Body of pancreas (tissue), 4 donors: ENCODE measurements at regions not wholly inside any gene's neighbourhood (a gene's known extent, or its start where the extent isn't known, plus 50 kb on each side); places are given as distances from the start of the nearest gene placed in this dataset.
"Not testable (repeated sequence)": the region's sequence is repeated elsewhere in the genome, so short reads cannot be mapped to it uniquely, and the experiment has no call there.

Experiments
- ATAC-seq: fragments of 150-250 bp; one replicate; pipeline ENCODE4 v1.9.1; 2016
- DNase-seq, 4 donors: peaks; one replicate each; pipeline ENCODE4 v3.0.0-alpha.2; 2019
- H3K27ac ChIP-seq, 4 donors: fragments of 200-600 bp; sonication (generic); 1 replicate in 3 of 4; 2 replicates in 1 of 4; pipeline versions ENCODE4 v1.5.1 to v1.6.1; 2016 to 2019; ENCODE audit warnings: mild to moderate bottlenecking in 1 of 4, mixed read lengths in 1 of 4, moderate library complexity in 1 of 4
- H3K27me3 ChIP-seq, 2 donors: fragments of 200-600 bp; sonication (generic); one replicate each; pipeline ENCODE4 v1.6.0; 2016; ENCODE audit warnings: mild to moderate bottlenecking in 1 of 2
- H3K36me3 ChIP-seq, 2 donors: fragments of 200-600 bp; sonication (generic); replicated peaks in 1 of 2; 2 replicates each; pipeline ENCODE4 v1.5.1; 2016; ENCODE audit warnings: low read depth in 2 of 2; ENCODE audit not compliant: insufficient read depth in 1 of 2
- H3K4me1 ChIP-seq: fragments of 200-600 bp; sonication (generic); one replicate; pipeline ENCODE4 v1.6.0; 2016
- H3K4me3 ChIP-seq, 2 donors: fragments of 200-600 bp; sonication (generic); 1 replicate in 1 of 2; 2 replicates in 1 of 2; pipeline ENCODE4 v1.5.1; 2016 to 2019
- H3K9me3 ChIP-seq, 3 donors: fragments of 200-600 bp; sonication (generic); 1 replicate in 2 of 3; 2 replicates in 1 of 3; pipeline ENCODE4 v1.5.1; 2016
- CTCF ChIP-seq, 7 experiments: fragments of 450-650 bp in 4 of 7; fragments of 200-600 bp in 3 of 7; sonication (generic) in 3 of 7; IDR thresholded peaks; one replicate each; pipeline ENCODE4 v1.5.1; 2016 to 2019; ENCODE audit warnings: antibody characterized with exemption in 7 of 7
- POLR2A ChIP-seq, 3 donors: fragments of 450-650 bp; IDR thresholded peaks; one replicate each; pipeline ENCODE4 v1.6.1; 2016; ENCODE audit warnings: antibody characterized with exemption in 3 of 3, mild to moderate bottlenecking in 2 of 3
- WGBS, 2 donors: methylation state at CpG; one replicate each; pipeline ENCODE4 v1.1.5; 2017; 5-methylcytosine and 5-hydroxymethylcytosine counted together
- intact Hi-C: fragments of 100-400 bp; cut with DNase I; formaldehyde crosslinking; loops from one replicate; pipeline ENCODE4 v1.15.1; 2023

DNA sequence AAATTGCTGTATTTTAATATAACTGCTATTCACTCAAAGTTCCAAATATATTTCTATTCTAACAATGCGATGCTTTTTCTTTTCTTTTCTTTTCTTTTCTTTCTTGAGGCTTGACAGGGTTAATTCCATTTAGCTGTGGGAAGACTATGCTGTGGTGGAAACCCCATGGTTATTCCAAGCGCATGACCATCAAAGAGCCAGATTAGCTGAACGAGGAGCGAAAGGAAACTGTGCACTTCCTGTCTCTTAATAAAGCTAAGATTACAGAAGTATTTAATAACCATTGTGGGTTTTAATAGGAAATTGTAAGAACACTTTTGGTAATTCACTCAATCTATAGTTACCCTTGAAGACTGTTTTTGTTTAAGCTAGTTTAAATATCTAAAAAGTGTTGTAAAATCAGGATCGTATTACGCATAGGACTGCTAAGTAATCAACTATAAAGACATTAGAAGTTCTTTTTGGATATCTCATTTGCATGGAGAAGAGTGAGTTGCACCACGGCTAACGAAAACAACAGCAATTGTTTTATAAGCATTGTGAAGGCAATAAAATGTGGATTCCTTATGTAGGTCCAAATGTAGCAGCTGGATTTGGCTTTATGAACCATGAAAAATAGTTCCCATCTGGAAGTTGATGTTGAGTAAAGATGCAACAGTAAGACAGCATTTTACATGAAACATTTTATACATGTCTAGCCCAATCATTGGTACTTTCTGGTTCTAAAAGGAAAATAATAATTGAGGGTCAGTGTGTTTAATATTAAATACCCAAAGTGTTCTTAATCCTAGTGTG, 105.4 kb downstream of the ZIC1 start:
- TF ChIP-seq POLR2A (IDR thresholded peaks at IDR 0.05) (no peak), CTCF (IDR thresholded peaks at IDR 0.05) (no peak)
- ATAC-seq (no peak), DNase-seq (no peak)
- Histone ChIP-seq H3K9me3 (no peaks in the 10 kb centered on the region), H3K4me3 (no peak overlapping the region), H3K27ac (no peak overlapping the region), H3K36me3 (no peaks in the 10 kb centered on the region), H3K4me1 (no peaks in the 10 kb centered on the region), H3K27me3 (no peaks in the 10 kb centered on the region)
- intact Hi-C loops, result no loop called here
- 66 to 75% methylated on average over 8 of the region's 8 CpGs for WGBS, 2 donors

DNA sequence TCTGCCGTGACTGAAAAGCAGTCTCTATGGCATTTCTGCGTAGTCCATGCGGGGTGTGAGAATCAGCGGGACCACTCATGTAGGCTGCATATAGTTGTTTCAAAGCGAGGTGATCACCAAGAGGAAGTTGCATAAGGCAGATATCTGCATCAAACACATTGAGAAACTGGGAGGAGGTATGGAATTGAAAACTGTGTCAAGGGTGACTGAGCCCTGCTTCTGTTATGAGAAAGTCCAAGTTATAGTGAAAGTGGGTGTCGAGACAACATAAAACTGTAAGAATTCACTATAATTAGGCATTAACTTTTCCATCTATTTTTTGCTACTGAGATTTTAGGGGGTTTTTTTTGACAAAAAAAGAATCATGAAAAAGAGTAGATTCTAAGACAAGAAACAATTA, 109.3 kb downstream of the ZIC1 start:
- Histone ChIP-seq H3K9me3 (no peaks in the 10 kb centered on the region), H3K4me1 (no peaks in the 10 kb centered on the region), H3K27ac (no peak overlapping the region), H3K27me3 (no peaks in the 10 kb centered on the region), H3K36me3 (no peaks in the 10 kb centered on the region), H3K4me3 (no peak overlapping the region)
- no peak for DNase-seq
- TF ChIP-seq CTCF (IDR thresholded peaks at IDR 0.05) (no peak), POLR2A (IDR thresholded peaks at IDR 0.05) (no peak)
- whole genome bisulfite sequencing, 2 donors, result 65 to 83% methylated on average over 6 of the region's 6 CpGs
- ATAC-seq, result no peak
- intact Hi-C loops, result no loop called here

DNA sequence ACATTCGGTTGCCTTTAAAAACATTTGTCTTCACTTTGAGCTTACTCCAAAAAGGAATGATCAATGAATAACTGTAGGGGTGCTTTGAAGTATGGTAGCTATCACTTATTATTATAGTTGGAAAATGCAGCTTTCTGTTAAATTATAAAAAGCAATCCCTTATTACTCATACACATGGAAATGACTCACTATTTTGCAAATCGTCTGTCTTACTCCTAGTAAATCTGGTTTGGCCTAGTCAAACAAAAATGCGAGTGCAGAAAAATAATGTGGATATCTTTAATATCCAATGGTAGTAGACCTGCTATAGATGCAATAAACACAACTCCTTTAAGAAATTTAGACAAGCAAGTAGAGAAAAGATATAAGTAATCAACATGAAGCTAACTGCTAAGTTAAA, 112.5 kb downstream of the ZIC1 start:
- H3K36me3 ChIP-seq, result no peaks in the 10 kb centered on the region
- no peak for ATAC-seq
- DNase-seq, result no peak
- intact Hi-C loops, result no loop called here
- WGBS, 2 donors, result 62 to 71% methylated on average over 3 of the region's 3 CpGs
- H3K4me1 ChIP-seq, result no peaks in the 10 kb centered on the region
- no peaks in the 10 kb centered on the region for H3K27me3 ChIP-seq
- H3K27ac ChIP-seq, result no peak overlapping the region
- H3K9me3 ChIP-seq, result no peaks in the 10 kb centered on the region
- TF ChIP-seq POLR2A (IDR thresholded peaks at IDR 0.05) (no peak), CTCF (IDR thresholded peaks at IDR 0.05) (no peak)
- no peak overlapping the region for H3K4me3 ChIP-seq

DNA sequence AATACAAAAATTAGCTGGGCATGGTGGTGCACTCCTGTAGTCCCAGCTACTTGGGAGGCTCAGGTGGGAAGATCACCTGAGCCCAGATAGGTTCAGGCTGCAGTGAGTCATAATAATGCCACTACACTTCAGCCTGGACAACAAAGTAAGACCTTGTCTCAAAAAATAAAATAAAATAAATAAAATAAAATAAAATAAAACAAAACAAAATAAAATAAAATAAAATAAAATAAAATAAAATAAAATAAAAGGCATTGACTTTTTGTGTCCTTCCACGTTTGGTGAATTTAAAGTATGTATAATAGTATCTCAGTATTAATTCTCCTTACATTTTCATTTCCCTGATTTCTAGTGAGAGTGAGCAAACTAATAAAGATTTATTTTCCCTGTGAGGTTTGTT, 113.6 kb downstream of the ZIC1 start:
- H3K4me1 ChIP-seq, H3K27ac ChIP-seq, H3K36me3 ChIP-seq, DNase-seq, intact Hi-C loops, ATAC-seq, H3K4me3 ChIP-seq, H3K9me3 ChIP-seq, H3K27me3 ChIP-seq: not testable (repeated sequence)
- WGBS, 2 donors, result 50 to 57% methylated on average over 1 of the region's 1 CpG

GRCh38 chr3:147529551-147529950, 120.4 kb downstream of the ZIC1 start:
- TF ChIP-seq CTCF (IDR thresholded peaks at IDR 0.05) (no peak), POLR2A (IDR thresholded peaks at IDR 0.05) (no peak)
- intact Hi-C loops, result no loop called here
- 46 to 47% methylated on average over 2 of the region's 2 CpGs for WGBS, 2 donors
- no peaks in the 10 kb centered on the region for H3K9me3 ChIP-seq
- no peaks in the 10 kb centered on the region for H3K36me3 ChIP-seq
- no peaks in the 10 kb centered on the region for H3K27me3 ChIP-seq
- DNase-seq, result no peak
- no peak overlapping the region for H3K27ac ChIP-seq
- H3K4me1 ChIP-seq, result no peaks in the 10 kb centered on the region
- no peak overlapping the region for H3K4me3 ChIP-seq
- ATAC-seq, result no peak
